MG63 (cell line): ENCODE measurements at regions not wholly inside any gene's neighbourhood (a gene's known extent, or its start where the extent isn't known, plus 50 kb on each side); places are given as distances from the start of the nearest gene placed in this dataset.
"Not testable (repeated sequence)": the region's sequence is repeated elsewhere in the genome, so short reads cannot be mapped to it uniquely, and the experiment has no call there.

Experiments used
- DNase-seq: peaks from one replicate; pipeline ENCODE4 v3.0.0-alpha.2; 2020
- H3K27me3 ChIP-seq: fragments of 250-450 bp; sonication (Bioruptor Pico); 2 replicates; pipeline ENCODE4 v1.5.1; 2020; ENCODE audit warnings: mild to moderate bottlenecking, moderate library complexity
- H3K36me3 ChIP-seq: fragments of 250-450 bp; sonication (Bioruptor Pico); 2 replicates; pipeline ENCODE4 v1.5.1; 2020; ENCODE audit warnings: mild to moderate bottlenecking, moderate library complexity
- H3K4me3 ChIP-seq: fragments of 250-450 bp; sonication (Bioruptor Pico); 2 replicates; pipeline ENCODE4 v1.5.1; 2020; ENCODE audit warnings: mild to moderate bottlenecking, moderate library complexity
- H3K9me3 ChIP-seq: fragments of 250-450 bp; sonication (Bioruptor Pico); 2 replicates; pipeline ENCODE4 v1.5.1; 2020; ENCODE audit warnings: mild to moderate bottlenecking, moderate library complexity

DNA sequence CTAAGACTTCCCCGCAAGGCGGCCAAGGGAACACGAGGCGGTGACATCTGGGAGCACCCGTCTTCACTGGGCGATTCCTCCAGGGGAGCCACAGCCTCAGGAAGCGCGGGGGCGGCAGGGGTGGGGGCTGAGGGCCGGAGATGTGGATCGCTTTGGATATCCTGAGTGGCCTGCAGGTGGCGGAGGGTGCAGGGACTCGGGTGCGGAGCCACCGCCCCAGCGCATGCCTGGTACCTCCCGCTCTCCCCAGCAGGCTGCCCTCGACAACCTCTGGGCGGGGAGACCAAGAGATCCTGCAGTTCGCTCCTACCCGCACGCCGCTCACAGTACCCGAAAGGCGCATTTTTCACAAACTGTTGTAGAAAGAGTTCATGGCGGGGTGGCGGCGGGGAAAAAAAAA, 201.4 kb upstream of the PRKX start:
- H3K36me3 ChIP-seq, H3K27me3 ChIP-seq, H3K4me3 ChIP-seq, H3K9me3 ChIP-seq, DNase-seq: not testable (repeated sequence)

DNA sequence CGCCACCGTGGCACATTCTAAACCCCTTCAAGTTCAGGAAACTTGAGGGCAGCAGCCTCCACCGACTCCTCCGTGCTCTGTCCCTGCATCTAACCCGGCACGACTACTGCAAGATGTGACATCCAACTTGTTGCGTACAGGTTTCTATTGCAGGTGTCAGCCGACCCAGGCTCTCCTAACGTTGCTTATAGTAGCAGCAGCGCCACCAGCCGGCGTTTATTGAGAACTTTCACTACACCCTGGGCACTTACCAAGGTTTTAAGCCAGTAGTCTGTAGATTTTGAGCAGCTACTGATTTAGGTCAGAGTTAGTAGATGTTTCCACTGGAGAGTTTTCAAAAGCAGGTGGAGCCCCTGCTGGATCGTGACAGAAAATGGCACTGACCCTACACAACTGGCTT, 200.6 kb upstream of the PRKX start:
- not testable (repeated sequence) for DNase-seq, H3K27me3 ChIP-seq, H3K36me3 ChIP-seq, H3K9me3 ChIP-seq, H3K4me3 ChIP-seq

DNA sequence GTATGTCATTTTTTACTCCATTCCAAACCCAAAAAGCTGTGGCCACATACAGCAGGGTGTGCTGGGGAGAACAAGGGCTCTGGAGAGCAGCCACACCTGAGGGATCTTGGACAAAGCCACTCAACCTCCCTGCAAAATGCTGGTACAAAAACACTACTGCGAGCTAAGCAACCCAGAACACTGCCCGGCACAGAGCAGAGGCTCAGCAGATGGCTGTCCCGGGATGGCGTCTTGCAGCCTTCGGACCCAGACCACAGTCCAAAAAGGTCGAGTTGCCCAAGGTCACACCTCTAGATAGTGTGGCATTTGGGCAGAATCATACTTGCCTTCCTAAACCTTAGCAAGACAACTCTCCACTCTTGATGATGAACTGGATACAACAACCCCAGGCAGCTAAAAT, 197.6 kb upstream of the PRKX start:
- DNase-seq, H3K36me3 ChIP-seq, H3K27me3 ChIP-seq, H3K9me3 ChIP-seq, H3K4me3 ChIP-seq: not testable (repeated sequence)

DNA sequence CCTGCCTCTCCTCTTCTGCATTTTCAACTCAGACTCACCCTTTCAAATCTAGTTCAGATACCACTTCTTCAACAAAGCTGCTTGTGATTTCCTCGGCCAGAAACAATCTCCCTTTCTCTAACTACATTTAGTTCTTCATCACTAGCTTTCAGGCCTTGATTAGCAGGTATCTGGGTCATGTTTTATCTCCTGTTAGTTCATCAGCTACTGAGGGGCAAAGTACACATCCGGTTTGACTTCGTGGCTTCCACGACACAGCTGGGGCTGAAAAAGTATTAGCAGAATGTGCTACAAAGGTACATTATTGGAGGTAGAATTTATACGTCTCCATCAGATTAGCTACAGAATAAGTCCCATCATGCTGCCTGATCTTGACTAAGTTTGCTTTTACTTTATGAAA, 197.2 kb upstream of the PRKX start:
- not testable (repeated sequence) for H3K4me3 ChIP-seq, H3K9me3 ChIP-seq, H3K36me3 ChIP-seq, DNase-seq, H3K27me3 ChIP-seq

DNA sequence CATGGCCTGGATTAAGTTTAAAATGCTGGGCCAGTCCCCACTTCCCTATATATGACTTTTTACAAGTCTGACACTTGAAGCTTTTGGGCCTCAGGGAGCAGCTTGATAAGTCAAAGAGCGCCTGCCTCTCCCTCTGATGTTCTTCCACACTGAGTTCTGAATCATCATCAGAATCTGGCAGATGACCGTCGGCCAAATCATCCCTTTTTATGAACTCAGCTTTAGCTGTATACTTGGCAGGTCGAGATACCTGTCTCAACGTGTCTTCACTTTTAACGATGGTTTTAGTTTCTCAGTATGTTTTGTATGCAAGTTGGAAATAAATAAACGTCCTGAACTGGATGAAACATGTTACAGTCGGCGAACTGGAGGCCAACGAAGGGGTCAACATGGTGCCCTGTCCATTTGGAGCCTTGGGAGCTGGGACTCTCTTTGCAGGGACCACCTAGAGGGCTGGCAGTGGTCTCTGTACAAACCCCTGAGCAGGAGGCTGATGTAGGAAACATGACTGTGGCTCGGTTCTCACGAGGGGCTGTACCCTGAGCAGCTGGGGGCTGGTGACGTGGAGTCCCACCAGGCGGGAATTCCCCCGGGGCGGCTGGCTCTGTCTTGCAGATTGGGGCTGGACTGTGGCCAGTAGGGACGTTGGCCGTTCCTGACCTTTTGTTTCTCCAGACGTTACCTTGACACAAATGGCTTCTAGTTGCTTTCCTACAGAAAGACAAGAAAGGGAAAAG, 192.2 kb upstream of the PRKX start:
- DNase-seq, H3K27me3 ChIP-seq, H3K36me3 ChIP-seq, H3K4me3 ChIP-seq, H3K9me3 ChIP-seq: not testable (repeated sequence)

DNA sequence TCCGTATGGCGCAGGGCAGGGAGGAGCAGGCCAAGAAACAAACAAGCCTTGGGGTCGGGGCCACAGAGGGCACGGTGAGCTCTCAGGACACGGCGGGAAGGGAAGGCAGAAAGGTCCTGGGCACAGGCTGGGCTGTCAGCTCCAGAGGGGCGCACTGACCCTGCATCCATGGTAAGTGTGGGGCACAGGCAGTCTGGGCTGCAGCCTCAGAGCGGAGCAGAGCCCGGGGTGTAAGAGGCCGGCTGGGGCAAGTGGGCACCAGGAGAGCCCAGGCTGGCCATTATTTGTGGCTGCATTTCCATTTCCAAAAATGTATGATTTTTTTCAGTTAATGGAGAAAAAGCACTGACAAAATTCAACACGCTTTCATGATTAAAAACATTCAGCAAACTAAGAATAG, 188.8 kb upstream of the PRKX start:
- H3K9me3 ChIP-seq, H3K4me3 ChIP-seq, H3K36me3 ChIP-seq, H3K27me3 ChIP-seq, DNase-seq: not testable (repeated sequence)

DNA sequence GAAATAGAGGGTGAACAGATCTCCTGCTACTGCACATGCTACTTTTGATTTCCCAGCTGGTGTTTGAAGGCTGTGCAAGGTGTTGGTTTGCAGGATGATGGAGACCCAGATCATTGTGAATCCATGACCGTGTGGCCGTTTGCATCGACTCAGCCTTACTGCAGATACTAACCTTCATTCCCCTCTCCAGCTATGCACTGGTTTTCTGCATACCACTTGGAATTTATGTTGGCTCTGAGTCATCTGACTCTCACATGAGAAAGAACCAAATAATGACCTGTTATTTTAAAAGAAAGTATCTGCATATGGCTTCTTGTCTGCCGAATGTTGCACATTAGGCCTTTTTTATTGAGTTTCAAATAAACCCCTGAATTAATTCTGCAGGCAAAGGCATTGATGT, 183.3 kb upstream of the PRKX start:
- not testable (repeated sequence) for H3K9me3 ChIP-seq, DNase-seq

DNA sequence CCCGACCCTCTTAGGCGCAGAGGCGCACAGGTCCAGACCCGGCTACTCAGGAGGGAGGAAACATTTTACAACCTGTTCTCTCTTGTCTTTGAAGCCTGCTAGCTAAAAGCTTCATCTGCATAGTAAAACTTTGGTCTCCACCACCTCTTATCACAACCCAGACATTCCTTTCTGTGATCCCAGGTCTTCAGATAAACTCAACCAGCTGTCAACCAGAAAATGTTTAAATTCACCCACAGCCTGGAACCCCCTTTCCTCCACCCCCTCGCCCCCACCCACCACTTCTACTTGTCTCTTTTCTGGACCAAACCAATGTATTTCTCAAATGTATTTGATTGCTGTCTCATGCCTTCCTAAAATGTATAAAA, 169.1 kb upstream of the PRKX start:
- DNase-seq, result not testable (repeated sequence)

More for the DNA sequence above, 183.3 kb upstream of the PRKX start:
- not testable (repeated sequence) for H3K36me3 ChIP-seq, H3K4me3 ChIP-seq, H3K27me3 ChIP-seq

DNA sequence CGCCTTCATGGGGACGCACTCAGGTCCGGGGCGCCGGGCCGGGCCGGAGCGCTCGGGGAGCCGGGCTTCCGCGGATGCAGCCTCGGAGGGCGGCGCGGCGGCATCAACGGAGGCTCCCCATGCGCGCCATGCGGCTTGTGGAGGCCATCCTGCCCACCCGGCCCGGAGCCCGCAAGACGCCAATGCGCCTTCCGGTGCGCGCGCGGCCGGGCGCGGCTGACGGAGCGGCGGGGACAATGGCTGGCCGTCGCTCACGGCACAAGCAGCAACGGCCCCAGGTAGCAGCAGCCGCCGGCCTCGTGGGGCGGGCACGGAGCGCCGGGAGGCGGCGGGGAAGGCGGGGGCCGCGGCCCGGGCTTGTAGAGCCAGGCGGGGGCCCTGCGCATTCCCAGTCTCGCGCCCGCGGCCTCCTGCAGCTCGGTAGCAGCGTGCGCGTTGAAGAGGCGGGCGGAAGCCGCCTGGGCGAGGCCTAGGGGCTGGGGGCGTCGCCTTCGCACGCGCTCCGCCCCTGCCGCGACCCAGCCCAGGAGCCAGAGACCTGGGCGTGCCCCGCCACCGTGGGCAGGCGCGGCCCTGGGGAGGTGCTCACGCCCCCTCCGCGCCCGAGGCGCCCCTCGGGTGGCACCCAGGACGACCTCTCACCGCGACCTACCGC, 168.6 kb upstream of the PRKX start:
- not testable (repeated sequence) for H3K36me3 ChIP-seq, H3K9me3 ChIP-seq, DNase-seq, H3K27me3 ChIP-seq, H3K4me3 ChIP-seq

More for the DNA sequence above, 169.1 kb upstream of the PRKX start:
- not testable (repeated sequence) for H3K36me3 ChIP-seq, H3K27me3 ChIP-seq, H3K9me3 ChIP-seq, H3K4me3 ChIP-seq

DNA sequence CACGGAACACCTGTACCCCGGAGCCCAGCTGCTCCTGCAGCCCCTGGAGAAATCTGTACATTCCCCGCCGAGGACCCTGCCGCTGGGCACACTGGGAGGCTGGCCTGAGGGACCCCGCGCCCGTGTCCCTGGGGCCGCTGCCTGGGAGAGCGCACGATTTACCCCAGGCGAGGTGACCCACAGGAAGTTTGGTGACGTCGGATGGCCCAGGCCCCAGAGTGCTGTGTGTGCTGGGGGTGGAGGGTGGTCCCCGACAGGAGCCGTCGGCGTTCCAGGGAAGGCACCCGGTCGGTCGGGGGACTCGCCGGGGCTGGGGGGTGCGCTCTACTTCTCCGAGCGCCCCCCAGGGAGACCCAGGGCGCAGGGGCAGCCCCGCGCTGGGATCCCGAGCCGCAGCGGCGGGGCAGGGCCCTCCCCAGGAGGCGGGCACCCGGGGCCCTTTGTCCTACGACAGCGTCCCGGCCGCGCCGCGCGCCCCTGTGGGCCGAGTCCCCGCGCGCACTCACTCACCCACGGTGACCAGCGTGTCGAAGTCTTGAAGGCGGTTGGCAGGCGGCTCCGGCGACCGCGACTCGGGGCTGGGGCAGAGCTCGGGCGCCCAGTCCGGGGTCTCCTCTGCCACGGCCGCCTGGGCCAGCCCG, 167.9 kb upstream of the PRKX start:
- not testable (repeated sequence) for H3K9me3 ChIP-seq, H3K27me3 ChIP-seq, H3K36me3 ChIP-seq, H3K4me3 ChIP-seq, DNase-seq

DNA sequence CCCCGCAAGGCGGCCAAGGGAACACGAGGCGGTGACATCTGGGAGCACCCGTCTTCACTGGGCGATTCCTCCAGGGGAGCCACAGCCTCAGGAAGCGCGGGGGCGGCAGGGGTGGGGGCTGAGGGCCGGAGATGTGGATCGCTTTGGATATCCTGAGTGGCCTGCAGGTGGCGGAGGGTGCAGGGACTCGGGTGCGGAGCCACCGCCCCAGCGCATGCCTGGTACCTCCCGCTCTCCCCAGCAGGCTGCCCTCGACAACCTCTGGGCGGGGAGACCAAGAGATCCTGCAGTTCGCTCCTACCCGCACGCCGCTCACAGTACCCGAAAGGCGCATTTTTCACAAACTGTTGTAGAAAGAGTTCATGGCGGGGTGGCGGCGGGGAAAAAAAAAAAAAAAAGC, 162.9 kb upstream of the PRKX start:
- H3K27me3 ChIP-seq, DNase-seq, H3K4me3 ChIP-seq, H3K36me3 ChIP-seq, H3K9me3 ChIP-seq: not testable (repeated sequence)

DNA sequence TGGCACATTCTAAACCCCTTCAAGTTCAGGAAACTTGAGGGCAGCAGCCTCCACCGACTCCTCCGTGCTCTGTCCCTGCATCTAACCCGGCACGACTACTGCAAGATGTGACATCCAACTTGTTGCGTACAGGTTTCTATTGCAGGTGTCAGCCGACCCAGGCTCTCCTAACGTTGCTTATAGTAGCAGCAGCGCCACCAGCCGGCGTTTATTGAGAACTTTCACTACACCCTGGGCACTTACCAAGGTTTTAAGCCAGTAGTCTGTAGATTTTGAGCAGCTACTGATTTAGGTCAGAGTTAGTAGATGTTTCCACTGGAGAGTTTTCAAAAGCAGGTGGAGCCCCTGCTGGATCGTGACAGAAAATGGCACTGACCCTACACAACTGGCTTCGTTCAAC, 162.2 kb upstream of the PRKX start:
- H3K27me3 ChIP-seq, DNase-seq, H3K4me3 ChIP-seq, H3K9me3 ChIP-seq, H3K36me3 ChIP-seq: not testable (repeated sequence)

DNA sequence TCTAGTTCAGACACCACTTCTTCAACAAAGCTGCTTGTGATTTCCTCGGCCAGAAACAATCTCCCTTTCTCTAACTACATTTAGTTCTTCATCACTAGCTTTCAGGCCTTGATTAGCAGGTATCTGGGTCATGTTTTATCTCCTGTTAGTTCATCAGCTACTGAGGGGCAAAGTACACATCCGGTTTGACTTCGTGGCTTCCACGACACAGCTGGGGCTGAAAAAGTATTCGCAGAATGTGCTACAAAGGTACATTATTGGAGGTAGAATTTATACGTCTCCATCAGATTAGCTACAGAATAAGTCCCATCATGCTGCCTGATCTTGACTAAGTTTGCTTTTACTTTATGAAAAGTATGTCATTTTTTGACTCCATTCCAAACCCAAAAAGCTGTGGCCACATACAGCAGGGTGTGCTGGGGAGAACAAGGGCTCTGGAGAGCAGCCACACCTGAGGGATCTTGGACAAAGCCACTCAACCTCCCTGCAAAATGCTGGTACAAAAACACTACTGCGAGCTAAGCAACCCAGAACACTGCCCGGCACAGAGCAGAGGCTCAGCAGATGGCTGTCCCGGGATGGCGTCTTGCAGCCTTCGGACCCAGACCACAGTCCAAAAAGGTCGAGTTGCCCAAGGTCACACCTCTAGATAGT, 158.9 kb upstream of the PRKX start:
- not testable (repeated sequence) for H3K27me3 ChIP-seq

DNA sequence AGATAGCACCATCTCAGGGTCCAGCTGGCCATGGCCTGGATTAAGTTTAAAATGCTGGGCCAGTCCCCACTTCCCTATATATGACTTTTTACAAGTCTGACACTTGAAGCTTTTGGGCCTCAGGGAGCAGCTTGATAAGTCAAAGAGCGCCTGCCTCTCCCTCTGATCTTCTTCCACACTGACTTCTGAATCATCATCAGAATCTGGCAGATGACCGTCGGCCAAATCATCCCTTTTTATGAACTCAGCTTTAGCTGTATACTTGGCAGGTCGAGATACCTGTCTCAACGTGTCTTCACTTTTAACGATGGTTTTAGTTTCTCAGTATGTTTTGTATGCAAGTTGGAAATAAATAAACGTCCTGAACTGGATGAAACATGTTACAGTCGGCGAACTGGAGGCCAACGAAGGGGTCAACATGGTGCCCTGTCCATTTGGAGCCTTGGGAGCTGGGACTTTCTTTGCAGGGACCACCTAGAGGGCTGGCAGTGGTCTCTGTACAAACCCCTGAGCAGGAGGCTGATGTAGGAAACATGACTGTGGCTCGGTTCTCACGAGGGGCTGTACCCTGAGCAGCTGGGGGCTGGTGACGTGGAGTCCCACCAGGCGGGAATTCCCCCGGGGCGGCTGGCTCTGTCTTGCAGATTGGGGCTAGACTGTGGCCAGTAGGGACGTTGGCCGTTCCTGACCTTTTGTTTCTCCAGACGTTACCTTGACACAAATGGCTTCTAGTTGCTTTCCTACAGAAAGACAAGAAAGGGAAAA, 153.8 kb upstream of the PRKX start:
- not testable (repeated sequence) for H3K36me3 ChIP-seq, H3K9me3 ChIP-seq, H3K27me3 ChIP-seq, DNase-seq, H3K4me3 ChIP-seq

More for the DNA sequence above, 158.9 kb upstream of the PRKX start:
- H3K9me3 ChIP-seq, DNase-seq, H3K4me3 ChIP-seq, H3K36me3 ChIP-seq: not testable (repeated sequence)

DNA sequence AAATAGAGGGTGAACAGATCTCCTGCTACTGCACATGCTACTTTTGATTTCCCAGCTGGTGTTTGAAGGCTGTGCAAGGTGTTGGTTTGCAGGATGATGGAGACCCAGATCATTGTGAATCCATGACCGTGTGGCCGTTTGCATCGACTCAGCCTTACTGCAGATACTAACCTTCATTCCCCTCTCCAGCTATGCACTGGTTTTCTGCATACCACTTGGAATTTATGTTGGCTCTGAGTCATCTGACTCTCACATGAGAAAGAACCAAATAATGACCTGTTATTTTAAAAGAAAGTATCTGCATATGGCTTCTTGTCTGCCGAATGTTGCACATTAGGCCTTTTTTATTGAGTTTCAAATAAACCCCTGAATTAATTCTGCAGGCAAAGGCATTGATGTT, 144.9 kb upstream of the PRKX start:
- not testable (repeated sequence) for H3K4me3 ChIP-seq, H3K27me3 ChIP-seq, H3K36me3 ChIP-seq, H3K9me3 ChIP-seq, DNase-seq

DNA sequence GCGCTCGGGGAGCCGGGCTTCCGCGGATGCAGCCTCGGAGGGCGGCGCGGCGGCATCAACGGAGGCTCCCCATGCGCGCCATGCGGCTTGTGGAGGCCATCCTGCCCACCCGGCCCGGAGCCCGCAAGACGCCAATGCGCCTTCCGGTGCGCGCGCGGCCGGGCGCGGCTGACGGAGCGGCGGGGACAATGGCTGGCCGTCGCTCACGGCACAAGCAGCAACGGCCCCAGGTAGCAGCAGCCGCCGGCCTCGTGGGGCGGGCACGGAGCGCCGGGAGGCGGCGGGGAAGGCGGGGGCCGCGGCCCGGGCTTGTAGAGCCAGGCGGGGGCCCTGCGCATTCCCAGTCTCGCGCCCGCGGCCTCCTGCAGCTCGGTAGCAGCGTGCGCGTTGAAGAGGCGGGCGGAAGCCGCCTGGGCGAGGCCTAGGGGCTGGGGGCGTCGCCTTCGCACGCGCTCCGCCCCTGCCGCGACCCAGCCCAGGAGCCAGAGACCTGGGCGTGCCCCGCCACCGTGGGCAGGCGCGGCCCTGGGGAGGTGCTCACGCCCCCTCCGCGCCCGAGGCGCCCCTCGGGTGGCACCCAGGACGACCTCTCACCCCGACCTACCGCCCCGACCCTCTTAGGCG, 130.2 kb upstream of the PRKX start:
- DNase-seq, H3K36me3 ChIP-seq, H3K9me3 ChIP-seq, H3K27me3 ChIP-seq: not testable (repeated sequence)
- peak overlapping the region; percentile 35; the same call in 1 of the 2 replicates for H3K4me3 ChIP-seq
